Forelimb muscle (tissue), 1 donor: ENCODE measurements at regions not wholly inside any gene's neighbourhood (a gene's known extent, or its start where the extent isn't known, plus 50 kb on each side); places are given as distances from the start of the nearest gene placed in this dataset.
"Not testable (repeated sequence)": the region's sequence is repeated elsewhere in the genome, so short reads cannot be mapped to it uniquely, and the experiment has no call there.

Source experiments
- DNase-seq: peaks from one replicate; pipeline ENCODE4 v3.0.0-alpha.2; 2013; ENCODE audit warnings: low read depth

DNA sequence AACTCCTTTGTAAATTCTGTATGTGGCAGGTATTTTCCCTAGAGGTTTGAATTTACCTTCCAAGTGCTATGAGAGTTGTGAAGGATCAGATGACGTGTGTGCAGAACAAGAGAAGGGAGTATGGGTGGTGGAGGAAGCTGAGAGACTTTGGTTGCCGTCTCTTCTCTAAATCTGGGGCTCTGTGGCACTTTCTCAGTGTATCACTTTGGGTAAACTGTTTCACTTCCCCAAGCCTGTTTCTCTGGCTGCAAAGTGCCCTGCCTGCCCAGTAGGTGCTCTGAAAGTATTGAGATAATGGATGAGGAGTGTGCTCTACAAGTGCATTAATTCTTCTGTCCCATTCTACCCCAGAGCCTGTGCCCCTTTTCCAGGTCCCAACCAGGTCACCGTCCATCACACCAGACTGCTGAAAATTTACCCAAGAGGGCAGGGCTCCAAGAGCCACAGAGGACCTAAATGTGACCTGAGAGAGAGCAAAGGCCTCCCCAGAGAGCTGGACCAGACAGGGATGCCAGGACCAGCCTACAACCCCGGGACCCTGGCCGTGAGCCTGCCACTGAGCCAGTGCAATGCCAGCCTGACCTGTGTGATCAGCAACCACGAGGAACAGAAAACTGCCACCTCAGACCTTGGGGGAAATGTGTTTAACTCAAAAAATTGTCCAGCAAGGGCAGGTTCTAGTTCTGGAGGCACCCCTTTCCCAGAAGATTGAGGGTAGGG lies 131.6 kb upstream of the ETV3 start:
- DNase-seq, result no peak

DNA sequence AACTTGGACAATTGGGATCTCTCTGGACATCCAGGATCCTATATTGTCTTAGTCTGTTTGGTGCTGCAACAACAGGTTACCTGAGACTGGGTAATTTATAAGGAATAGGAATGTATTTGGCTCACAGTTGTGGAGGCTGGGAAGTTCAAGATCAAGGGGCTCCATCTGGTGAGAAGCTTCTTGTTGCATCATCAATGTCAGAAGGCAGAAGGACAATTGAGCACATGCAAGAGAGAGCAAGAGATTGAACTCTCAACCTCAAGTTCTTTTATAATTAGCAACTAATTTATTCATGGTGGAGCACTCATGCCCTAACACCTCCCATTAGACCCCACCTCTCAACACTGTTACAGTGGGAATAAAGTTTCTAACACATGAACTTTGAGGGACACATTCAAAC lies 124.7 kb upstream of the ETV3 start:
- no peak for DNase-seq

DNA sequence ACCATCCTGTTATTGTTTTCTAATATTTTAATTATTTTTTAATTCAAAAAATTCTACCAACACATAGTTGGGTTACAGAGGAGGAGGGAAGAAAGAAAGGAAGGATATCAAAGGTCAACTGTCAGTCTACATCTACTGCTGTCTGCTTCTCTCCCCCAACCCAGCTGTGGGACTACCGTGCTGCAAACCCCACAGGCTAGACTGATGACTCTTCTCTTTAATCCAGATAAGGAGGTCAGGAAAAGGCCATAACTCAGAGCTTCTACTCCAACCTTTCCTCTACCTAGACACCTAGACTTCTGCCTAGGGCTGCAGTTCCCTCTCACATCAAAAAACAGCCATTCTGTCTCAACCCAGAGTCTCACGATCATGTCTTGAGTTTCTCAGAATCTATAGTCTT lies 124.2 kb upstream of the ETV3 start:
- no peak for DNase-seq

DNA sequence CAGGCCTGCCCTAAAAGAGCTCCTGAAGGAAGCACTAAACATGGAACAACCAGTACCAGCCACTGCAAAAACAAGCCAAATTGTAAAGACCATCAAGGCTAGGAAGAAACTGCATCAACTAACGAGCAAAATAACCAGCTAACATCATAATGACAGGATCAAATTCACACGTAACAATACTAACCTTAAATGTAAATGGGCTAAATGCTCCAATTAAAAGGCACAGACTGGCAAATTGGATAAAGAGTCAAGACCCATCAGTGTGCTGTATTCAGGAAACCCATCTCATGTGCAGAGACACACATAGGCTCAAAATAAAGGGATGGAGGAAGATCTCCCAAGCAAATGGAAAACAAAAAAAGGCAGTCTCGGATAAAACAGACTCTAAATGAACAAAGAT lies 117.7 kb upstream of the ETV3 start:
- not testable (repeated sequence) for DNase-seq

DNA sequence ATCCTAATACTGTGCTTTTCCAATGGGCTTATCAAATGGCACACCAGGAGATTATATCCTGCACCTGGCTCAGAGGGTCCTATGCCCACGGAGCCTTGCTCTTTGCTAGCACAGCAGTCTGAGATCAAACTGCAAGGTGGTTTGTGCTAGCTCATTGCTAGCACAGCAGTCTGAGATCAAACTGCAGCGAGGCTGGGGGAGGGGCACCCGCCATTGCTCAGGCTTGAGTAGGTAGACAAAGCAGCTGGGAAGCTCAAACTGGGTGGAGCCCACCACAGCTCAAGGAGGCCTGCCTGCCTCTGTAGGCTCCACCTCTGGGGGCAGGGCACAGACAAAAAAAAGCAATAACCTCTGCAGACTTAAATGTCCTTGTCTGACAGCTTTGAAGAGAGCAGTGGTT lies 116.0 kb upstream of the ETV3 start:
- not testable (repeated sequence) for DNase-seq

DNA sequence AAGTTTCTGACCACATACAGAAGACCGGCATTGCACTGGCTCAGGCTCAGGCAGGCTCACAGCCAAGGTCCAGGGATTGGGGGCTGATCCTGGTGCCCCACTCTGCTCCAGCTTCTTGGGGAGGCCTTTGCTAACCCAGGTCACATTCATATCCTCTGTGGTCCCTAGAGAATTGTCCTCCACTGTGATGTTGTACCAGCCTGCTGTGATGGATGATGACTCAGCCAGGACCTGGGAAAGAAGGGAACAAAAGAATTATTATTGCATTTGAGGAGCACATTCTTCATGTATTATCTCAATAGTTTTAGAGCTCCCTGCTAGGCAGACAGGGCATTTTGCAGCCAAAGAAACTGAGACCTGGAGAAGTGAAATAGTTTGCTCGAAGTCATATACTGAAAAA lies 114.3 kb upstream of the ETV3 start:
- no peak for DNase-seq

DNA sequence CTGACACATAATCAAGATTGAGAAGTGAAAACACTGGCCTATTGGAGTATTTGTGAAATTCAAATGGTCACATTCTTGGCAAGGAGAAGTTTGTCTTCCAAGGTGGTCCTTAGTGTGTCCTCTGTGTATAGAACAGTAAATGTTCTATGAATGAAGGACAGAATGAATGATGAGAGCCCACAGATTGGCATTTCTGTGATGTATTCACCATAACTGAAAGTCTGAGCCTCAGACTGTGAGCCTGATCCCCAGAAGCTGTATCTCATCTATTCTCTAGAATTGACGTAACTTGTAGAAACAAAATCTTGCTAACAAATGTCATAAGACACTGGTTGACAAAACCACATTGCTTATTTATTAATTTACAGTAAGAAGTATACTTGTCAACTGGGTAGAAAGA lies 111.5 kb upstream of the ETV3 start:
- DNase-seq, result no peak

DNA sequence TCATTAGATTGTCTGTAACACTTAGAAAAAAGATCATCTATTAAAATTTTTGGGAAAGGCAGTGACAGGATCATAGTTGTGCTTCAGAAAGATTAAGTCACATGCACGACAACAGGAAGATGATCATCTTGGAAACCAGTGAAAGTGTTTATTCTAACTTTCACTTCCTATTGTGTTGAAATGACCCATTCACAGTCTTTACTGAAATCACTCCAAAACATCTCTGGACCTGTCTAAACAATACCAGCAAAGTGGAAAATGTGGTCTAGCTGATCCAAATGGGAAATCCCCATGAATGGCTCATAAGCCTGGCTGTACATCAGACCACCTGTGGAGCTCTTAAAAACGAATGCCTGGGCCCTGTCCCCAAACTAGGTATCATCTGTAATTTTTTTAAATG lies 111.1 kb upstream of the ETV3 start:
- peak; percentile 0 for DNase-seq

DNA sequence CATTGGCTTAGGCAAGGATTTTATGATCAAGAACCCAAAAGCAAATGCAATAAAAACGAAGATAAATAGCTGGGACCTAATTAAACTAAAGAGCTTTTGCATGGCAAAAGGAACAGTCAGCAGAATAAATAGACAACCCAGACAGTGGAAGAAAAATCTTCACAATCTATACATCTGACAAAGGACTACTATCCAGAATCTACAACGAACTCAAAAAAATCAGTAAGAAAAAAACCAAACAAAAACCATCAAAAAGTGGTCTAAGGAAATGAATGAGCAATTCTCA lies 109.5 kb upstream of the ETV3 start:
- DNase-seq, result not testable (repeated sequence)

DNA sequence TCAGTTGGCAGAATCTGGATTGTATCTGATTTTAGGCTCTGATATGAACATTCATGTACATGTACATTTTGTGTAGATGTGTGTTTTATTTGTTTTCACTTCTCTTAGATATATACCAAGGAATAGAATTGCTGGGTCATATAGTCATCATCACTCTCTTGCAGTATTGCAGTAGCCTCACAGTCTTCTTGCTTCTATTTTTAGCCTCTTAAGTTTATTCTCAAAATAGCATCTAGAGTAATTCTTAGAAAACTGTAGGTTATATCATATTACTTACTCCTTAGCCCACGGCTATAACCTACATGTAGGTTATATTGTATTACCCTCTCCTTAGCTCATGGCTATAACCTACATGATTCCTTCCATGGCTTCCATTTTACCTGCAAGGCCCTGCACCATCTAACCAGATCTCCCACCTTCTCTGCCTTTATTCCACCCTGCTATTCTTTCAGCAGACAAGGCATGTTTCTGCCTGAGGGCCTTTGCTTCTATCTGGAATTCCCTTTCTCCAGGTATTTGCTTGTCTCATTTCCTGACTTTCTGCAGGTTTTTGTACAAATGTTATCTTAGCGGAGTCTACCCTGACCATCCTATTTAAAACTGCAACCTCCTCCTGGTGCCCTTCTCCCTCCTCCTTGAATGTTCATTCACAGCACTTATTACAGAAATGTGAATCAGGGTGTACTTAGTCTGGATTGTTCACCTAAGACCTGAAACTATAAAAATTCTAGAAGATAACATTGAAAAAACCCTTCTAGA lies 109.0 kb upstream of the ETV3 start:
- no peak for DNase-seq

DNA sequence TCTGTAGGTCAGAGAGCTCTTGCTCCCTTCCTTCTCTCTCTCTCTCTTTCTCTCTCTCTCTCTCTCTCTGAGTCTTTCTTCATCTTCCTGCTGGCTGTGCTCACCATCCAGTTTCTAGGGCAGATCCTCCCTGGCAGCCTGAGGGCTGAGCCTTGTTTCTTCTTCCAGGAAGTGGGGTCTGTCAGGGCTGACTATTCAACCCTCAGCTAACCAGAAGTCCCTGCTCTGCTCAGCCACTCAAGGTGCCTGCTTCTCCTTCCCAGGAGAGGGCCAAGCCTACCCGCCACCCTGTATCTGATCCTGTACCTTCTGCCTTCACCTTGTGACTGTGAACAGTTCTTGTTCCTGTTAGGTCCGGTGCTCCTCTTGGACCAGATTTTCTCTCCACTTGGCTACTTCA lies 107.6 kb upstream of the ETV3 start:
- DNase-seq, result no peak

DNA sequence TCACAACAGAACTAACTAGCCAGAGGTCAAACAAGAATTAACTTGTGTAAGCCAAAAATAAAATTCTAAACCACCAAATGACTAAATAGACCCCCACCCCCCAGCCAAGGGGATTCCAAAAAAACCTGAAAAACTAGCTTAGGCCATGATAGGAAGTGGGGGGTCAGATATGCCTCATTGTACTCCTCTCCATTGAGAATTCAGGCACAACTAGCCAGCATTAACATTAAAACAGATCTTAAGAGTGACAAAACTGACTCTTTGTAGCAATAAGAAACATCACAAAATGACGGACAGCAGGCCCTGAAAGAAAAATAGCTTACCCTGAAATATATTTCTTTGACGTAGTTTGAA lies 103.0 kb upstream of the ETV3 start:
- DNase-seq, result no peak

DNA sequence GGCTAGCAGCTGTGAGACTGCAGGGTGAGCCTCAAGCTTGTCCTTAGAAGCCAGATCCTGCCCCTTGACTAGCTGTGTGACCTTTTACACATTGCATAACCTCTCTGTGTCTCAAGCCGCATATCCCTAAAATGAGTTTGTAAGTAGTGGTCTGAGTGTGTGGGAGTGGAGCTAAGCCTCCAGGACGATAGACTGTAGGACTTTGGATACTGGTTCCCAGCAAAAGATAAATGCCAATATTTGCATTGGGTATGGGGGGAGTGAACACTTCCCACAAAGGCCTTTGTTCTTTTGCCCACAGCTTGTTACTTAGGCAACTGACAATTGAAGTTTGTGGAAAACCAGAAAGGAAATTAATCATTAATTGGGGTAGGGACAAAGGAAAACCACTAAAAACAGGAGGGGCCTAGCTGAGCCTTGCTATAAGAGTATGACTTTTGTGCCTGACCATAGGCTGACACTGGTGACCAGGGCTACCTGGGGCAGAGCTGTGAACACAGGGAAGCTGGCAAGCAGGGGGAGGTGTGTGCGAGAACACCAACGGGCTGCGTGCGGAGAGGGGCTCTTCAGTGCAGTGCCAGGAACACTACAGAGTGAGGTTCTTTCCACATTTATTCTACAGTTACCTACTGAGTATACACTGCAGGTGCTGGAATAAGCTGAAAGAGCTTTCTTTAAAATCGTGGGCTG lies 102.4 kb upstream of the ETV3 start:
- no peak for DNase-seq

DNA sequence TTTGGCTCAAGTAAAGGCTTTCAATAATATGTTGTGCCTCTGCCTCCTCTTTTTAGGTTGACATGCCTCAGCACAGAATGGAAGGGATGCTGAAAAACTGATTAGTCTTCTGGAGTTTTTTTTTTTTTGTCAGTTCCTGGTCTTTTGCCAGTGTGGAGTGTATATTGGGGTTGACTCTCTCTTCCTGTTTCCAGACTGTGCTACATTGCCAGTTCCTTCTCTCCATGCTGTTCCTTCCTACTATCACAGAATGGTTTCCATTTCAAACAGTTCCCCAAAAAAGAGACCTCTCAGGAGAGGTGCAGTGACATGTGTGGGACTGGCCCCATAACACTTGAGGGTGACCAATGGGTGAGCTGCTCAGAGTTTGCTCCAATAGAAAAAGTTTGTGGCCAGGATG lies 101.7 kb upstream of the ETV3 start:
- DNase-seq, result no peak

DNA sequence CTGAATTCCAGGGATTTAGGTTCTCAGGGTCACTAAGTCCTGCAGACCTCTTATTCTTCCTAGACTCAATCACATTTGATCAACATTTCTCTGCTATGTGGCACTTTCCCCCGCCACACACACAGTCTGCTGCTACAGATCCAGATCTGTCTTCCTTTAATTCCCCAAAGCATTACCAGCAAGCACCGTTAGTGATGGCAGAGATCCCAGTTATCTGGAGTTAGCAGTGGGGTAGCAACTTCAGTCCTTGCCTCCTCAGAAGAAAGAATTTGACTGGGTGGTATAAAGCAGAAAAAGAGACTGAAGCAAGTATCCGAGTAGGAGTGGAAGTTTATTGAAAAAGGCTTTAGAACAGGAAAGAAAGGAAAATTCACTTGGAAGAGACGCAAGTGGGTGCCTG lies 100.4 kb upstream of the ETV3 start:
- no peak for DNase-seq

DNA sequence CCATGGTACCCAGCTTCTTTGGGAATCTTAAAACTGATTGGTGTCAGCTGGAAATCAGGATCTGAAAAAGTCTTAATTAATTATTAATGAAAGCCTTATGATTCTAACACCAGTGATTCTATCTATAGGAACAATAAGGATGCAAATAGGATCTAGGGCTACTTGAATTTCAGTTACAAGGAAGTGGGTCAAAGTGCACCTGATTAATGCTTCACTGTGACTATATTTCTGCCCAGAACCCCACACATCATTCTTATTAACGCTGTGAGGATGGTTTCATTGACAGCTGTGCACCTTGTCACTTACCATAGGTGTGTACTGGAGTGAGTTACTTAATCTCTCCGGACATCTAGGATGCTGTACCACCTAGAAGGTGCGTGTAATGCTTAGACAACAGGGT lies 99.8 kb upstream of the ETV3 start:
- DNase-seq, result no peak

DNA sequence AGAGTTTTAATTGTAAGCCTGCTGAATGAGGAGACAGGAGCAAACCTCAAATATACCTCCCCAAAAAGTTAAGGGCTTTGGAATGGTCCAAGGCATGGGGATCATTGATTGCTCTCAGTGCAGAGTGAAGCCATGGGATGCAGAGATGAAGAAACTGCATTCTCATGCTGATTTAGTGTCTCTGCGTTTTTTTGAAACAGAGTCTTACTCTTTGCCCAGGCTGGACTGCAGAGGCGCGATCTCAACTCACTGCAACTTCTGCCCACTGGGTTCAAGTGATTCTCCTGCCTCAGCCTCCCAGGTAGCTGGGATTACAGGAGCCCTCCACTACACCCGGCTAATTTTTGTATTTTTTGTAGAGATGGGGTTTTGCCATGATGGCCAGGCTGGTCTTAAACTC lies 99.3 kb upstream of the ETV3 start:
- DNase-seq, result no peak

DNA sequence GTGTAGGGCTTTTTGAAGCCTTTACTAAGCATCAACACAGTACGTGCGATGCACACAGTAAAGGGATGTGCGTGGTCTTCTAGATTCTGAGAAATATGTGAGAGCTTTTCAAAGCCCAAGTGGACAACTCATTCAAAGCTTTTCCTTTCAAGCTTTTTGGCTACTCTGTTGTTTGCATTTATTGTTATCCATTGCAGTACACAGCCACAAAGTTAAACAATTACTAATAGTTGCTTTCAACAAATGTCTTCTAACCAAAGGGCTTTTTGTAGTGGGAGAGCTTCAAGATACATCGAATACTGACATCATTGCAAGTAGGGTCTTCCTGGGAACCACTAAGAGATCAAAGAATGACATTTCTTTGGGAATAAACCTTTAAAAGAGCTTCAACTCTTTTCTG lies 97.9 kb upstream of the ETV3 start:
- no peak for DNase-seq

DNA sequence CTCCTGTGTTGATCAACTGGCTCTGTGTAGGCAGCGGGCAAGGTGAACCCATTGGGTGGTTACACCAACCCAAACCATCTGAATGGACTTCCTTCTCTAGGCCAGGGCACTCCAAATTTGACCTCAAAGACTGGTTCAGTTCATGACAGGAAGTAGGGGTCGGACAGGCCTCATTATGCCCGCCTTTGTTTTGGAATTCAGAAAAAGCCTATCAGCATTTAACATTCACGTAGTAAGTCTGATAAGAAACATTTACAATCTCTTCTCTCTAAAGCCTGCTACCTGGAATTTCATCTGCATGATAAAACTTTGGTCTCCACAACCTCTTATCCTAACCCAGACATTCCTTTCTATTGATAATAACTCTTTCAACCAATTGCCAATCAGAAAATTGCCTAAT lies 97.1 kb upstream of the ETV3 start:
- DNase-seq, result no peak

DNA sequence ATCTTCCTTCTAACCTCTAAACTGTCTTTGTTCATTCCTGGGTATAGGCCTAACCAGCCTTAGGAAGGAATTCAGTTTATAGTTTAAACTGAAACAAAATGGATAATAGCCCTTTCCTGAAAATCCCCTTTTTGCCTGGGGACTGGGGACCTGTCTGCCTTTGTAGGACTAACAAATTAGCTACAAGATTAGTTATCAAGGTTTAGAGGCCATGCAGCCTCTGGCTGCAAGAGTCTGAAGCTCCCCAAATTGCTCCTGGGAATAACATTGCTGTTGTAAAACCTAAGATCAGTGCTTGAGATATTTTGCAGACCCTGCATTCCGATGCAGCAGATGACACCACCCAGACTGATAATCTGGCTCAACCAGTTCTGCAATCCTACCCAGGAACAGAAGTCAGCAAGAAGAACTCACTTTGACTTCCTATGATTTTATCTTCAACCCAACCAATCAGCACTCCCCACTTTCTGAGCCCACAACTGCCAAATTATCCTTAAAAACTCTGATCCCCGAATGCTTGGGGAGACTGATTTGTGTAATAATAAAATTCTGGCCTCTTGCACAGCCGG lies 96.6 kb upstream of the ETV3 start:
- DNase-seq, result no peak

DNA sequence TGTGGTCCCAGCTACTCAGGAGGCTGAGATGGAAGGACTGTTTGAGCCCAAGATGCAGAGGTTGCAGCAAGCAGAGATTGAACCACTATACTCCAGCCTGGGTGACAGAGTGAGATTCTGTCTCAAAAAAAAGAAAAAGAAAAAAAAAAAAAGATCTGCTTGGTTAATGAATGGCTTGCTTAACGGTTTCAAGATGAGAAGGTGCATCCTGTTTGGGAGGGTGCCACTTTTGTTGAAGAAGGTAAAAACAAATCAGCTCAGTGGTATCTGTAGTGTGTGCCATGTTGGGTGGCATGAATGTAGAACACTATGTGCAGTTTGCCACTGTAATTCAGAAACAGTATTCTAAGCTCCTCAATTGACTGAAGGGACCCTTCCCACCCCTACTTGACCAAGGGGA lies 94.9 kb upstream of the ETV3 start:
- DNase-seq, result no peak

DNA sequence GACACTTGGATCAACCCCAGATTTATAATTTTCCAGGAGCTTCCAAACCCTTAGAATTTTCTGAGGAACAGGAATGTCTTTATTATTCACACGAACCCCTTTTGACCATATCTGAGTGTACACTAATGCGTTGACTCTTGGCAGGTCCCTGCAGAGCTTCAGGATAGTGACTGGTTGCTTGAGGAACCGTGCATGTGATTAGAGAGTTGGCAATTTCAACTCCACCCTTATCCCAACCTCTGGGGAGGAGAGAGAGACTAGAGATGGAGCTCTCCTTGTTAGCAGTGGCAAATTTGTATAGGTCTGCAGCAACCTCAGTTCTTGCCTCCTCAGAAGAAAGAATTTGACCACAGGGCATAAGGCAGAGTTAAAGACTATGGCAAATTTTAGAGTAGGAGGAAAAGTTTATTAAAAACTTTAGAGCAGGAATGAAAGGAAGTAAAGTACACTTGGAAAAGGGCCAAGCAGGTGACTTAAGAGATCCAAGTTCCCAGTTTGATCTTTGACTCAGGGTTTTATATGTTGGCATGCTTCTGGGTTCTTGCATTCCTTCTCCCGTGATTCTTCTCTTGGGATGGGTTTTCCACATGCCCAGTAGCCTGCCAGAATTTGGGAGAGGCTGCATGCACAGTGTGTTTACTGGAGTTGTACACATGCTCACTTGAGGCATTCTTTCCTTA lies 93.8 kb upstream of the ETV3 start:
- no peak for DNase-seq

DNA sequence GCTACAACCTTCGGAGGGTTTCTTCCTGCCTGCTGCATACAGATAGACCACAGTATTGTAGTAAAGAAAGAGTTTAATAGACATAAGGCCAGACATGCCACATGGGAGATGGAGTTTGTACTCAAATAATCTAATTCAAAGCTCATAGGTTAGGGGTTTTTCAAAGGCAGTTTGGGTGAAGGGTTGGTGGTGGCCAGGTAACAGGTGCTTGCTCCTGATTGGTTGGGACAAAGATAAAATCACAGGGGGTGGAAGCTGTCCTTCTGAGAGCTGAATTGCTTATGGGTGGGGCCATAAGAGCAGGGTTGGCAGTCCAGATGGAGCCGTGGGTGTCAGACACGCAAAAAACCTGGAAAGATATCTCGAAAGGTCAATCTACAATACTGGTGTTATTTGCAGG lies 92.3 kb upstream of the ETV3 start:
- DNase-seq, result no peak
